ENCODE measurements at regions not wholly inside any gene's neighbourhood (a gene's known extent, or its start where the extent isn't known, plus 50 kb on each side); places are given as distances from the start of the nearest gene placed in this dataset.
"Not testable (repeated sequence)": the region's sequence is repeated elsewhere in the genome, so short reads cannot be mapped to it uniquely, and the experiment has no call there.

GRCh38 chr11:82194521-82194920, 539.1 kb downstream of the FAM181B start:
- DNase-seq: no peak

GRCh38 chr11:82191695-82192094, 542.0 kb downstream of the FAM181B start:
- no peak for DNase-seq

DNA sequence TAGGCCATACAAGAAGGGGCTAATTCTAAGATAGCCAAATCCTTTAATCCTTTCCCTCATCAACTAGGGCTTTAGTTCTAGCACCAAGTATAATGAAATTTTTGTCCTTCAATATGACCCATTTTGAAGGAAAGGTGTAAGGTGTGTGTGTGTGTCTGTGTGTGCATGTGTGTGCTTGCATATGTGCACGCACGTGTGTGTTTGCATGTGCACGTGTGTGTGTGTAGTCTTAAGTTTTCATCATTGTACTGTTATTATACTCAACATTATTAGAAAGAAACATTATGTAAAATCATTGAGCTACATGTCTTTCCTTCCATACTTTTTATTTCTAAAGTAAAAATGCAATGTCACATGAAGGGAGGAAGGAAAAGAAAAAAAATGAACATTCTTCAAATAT, 547.7 kb downstream of the FAM181B start:
- DNase-seq: no peak

- no peak for DNase-seq
Observed at GRCh38 chr11:82184966-82185365, 548.7 kb downstream of the FAM181B start.

DNA sequence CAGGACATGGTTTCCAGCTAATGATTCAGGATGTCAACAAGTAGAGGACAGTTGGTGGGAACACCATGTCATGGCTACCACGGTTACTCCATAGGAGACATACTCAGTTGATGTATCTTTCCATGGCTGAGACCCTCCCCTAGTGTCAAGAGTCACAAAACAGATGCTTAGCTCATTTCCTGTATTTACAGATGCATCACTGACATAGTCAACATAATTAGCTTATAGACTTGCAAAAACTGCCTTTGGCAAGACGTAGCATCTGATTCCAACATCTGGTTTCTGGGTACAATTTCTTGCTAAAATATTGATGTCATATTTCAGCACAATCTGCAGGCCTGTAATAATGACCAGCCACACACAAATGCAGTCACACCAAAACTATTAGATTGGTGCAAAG, 550.3 kb downstream of the FAM181B start:
- DNase-seq: no peak

DNA sequence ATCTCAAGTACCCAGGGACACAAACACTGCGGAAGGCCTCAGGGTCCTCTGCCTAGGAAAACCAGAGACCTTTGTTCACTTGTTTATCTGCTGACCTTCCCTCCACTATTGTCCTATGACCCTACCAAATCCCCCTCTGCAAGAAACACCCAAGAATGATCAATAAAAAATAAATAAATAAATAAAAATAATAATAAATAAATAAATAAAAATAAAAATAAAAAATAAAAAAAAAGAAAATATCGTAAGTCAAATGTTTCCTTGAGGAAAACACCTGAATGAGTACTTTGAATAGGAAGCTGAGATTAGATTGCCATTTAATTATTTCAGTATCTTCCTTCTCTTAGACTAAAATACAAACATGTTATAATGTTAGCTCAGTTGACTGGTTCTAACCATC, 551.0 kb downstream of the FAM181B start:
- not testable (repeated sequence) for DNase-seq

DNA sequence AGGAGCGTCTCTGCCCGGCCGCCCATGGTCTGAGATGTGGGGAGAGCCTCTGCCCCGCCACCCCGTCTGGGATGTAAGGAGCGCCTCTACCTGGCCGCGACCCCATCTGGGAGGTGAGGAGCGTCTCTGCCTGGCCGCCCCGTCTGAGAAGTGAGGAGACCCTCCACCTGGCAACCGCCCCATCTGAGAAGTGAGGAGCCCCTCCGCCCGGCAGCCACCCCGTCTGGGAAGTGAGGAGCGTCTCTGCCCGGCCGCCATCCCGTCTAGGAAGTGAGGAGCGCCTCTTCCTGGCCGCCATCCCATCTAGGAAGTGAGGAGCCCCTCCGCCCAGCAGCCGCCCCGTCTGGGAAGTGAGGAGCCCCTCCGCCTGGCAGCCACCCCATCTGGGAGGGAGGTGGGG, 551.9 kb downstream of the FAM181B start:
- DNase-seq: not testable (repeated sequence)

DNA sequence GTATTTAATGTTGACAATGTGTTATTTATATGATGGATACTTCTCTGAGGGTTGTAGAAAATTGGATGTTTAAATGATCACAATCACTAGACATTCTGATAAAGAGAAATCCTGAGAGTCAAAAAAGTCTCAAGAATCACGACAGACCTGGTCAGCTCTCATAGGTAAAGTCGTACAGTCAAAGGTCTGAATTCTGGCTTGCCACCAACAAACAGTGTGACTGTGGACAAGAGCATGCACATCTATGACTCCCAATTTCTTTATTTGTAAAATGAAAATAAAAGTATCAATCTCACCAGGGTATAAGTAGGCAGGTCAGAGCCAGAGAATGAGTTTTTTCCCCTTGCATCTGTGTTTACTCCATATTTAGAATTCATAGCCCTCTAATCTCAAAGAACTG, 556.7 kb downstream of the FAM181B start:
- no peak for DNase-seq

DNA sequence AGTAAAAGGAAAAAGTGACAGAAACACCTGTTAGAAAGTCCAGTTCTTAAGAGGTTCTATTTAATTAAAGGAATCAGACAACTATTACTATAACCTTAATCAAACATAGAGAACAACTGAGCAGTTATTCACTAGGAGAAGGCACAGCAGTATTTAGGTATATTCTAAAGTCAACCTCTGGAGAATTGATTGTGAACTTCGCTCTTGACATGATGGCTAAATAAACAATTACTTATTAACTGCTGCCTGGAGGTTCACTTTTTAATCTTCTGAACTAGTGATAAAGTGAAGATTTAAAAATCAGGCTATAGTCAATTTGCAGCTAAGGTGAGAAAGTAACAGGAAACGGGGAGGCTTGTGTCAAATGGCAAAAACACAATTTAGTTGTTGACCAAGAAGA, 557.3 kb downstream of the FAM181B start:
- DNase-seq: no peak

- no peak for DNase-seq
Observed at GRCh38 chr11:82174610-82175009, 559.1 kb downstream of the FAM181B start.

GRCh38 chr11:82146789-82147188, 586.9 kb downstream of the FAM181B start:
- no peak for DNase-seq

DNA sequence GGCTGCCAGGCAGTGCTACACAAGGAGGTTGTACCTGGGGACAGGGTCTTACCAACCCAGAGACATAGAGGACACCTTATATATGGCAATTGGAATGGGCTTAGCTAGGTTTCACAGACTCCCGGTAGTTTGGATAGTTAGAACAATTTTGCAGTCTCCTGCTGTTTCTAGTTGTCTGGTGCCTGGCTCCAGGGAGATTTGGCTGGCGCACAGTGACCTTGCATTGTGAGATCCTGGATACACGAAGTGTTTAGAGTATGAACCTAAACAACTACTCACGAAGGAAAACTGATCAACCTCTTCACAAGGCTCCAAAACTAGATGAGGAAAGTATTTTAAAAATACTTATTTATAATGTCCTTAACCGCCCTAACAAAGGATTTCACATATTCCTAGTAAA, 614.7 kb downstream of the FAM181B start:
- no peak for DNase-seq

DNA sequence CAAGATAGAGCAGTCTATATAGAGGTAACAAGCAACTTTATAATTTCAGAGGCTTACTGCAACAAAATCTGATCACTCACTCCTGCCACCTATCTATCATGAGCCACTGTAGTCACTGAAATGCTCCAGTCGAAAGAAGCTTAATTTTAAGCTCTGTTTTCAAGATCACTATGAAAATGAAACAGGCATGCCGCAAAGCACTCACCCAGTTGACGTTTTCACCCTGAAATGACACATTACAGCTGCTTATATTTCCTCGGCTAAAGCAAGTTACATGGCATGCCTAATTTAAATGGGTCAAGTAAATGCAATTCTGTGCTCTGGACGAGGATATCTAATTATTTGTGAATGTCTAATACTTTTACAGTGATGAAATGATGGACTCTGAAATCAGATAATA, 616.3 kb downstream of the FAM181B start:
- DNase-seq: no peak

- DNase-seq: no peak
Observed at GRCh38 chr11:82105331-82105998, 628.2 kb downstream of the FAM181B start.

GRCh38 chr11:82092904-82093303, 640.8 kb downstream of the FAM181B start:
- DNase-seq: no peak

DNA sequence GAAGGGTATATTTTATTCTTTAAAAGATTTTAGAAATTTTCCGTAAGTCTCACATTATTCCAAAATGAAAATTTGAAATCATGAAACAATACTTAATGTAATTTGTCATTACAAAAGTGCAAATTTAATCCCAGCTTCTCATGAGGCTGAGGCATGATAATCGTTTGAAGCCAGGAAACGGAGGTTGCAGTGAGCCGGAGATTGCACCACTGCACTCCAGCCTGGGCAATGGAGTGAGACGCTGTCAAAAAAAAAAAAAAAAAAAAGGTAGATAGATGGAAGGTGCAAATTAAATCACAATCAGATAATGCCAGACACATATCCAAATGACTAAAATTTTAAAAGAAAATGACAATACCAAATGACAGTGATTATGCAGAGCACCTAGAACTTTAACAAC, 644.2 kb downstream of the FAM181B start:
- DNase-seq: no peak

- no peak for DNase-seq
Observed at GRCh38 chr11:82085493-82085892, 648.2 kb downstream of the FAM181B start.

DNA sequence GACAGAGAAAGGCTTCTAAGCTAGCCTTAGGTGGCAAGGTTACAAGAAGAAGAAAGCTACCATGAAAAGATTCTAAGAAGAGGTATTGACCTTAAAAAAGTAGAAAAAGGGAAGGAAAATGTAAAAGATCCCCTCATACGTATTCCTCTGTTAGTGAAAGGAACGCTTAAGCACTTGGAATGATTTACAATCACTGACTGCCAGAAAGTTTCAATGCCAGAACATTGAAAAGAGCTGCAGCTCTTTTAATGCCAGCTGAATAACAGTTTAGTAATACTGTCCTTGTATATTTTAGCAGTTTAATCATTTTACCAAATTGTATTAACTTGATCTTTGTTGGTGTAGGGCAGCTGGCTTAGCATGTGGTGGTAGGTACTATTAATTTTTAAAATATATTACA, 650.7 kb downstream of the FAM181B start:
- DNase-seq: no peak

DNA sequence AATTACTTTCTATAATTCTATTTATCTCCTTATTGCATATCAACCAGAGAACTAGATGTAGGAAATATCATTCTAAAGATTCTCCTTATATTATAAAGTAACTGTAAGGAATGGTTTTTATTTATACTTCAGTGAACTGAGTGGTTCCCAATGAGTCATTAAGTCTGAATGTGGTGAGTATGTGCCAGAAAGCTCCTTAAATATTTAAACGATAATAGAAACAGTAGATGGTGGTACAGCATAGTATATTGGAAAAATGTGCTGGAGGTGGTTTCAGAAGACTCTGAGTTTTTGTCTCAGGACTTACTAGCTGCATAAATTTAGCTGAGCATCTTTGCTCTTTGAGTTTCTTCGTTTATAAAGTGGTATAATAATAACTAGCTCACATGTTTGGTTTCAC, 653.5 kb downstream of the FAM181B start:
- DNase-seq: no peak

DNA sequence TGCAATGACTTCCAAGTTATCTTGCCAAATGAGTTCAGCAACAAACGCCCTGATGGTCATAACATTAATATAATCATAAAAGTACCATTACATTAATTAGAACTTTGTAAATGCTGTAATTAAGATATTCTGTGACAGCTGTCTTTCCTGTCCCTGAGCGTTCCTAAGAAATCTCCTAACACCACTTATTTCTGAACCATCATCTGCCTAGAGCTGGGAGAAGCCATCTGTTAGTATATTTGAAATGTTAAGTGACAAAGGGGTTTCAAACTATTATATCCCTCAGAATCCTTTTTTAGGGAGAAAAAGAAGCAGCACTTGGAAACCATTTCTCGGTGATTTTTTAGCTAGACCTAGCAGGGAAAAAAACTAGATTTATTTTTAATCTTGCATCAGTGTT, 657.5 kb downstream of the FAM181B start:
- no peak for DNase-seq

DNA sequence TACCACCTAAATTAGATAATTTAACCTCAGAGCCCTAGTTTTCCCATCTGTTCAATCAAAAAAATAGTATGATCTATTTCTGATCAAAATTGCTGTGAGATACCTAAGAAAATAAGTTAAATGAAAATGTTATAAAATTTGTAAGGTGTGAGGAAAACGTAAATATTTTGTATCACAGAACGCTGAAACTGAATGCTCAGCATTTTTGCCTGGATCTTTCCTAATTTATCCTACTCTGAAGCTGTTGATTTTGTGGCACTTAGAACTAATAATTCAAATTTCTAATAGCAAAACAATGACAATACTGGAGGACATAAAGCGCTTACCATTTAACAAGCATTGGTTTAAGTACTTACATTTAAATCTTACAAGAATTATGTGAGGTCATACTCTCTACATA, 674.2 kb downstream of the FAM181B start:
- DNase-seq: no peak

GRCh38 chr11:82056450-82056849, 677.2 kb downstream of the FAM181B start:
- no peak for DNase-seq

DNA sequence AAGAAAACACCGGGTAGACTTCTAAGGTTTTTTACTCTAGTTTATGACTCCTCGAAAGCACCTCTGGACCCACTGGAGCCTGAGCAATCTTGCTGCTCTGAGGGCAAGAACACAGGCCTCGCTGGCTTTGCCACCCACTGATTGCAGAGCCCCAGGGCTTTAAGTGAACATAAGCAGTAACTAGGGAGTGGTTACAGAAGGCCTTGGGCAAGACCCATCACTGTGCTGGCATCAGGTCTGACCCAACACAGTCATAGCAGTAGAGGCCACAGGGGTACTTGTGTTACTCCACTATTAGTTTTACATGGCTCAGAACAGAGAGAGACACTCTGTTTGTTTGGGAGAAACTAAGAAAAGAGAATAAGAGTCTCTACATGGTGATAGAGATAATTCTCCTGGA, 684.5 kb downstream of the FAM181B start:
- DNase-seq: no peak

- DNase-seq: no peak
Observed at GRCh38 chr11:82047200-82047599, 686.5 kb downstream of the FAM181B start.

DNA sequence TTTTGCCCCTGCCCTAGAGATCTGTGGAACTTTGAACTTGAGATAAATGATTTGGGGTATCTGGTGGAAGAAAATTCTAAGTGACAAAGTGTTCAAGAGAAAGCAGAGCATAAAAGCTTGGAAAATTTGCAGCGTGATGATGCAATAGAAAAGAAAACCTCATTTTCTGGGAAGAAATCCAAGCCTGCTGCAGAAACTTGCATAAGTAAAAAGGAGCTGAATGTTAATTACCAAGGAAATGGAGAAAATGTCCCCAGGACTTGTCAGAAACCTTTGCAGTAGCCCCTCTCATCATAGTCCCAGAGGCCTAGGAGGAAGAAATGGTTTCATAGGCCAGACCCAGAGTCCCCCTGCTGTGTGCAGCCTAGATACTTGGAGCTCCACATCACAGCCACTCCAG, 686.9 kb downstream of the FAM181B start:
- DNase-seq: no peak

Measured in stimulated activated CD4-positive, alpha-beta T cell treated with anti-CD3 and anti-CD28 coated beads, Interleukin-4, amount 100 ng/mL, for 24 hours (primary cell).